Muscle of arm (tissue), 1 donor: ENCODE measurements at regions not wholly inside any gene's neighbourhood (a gene's known extent, or its start where the extent isn't known, plus 50 kb on each side); places are given as distances from the start of the nearest gene placed in this dataset.

Experiments used
- DNase-seq: peaks from one replicate; pipeline ENCODE4 v3.0.0-alpha.2; 2013

- no peak for DNase-seq
Observed at GRCh38 chr18:23342506-23342905, 110.6 kb upstream of the RIOK3 start.

- peak; percentile 68 for DNase-seq
Observed at GRCh38 chr18:23350188-23350587, 102.9 kb upstream of the RIOK3 start.

- DNase-seq = no peak
Observed at GRCh38 chr18:23351521-23351920, 101.6 kb upstream of the RIOK3 start.

GRCh38 chr18:23352042-23352441 is 101.0 kb upstream of the RIOK3 start:
- no peak for DNase-seq

- DNase-seq = no peak
Observed at GRCh38 chr18:23353459-23353858, 99.6 kb upstream of the RIOK3 start.

- no peak for DNase-seq
Observed at GRCh38 chr18:23354625-23355024, 98.5 kb upstream of the RIOK3 start.

GRCh38 chr18:23355206-23355605 is 97.9 kb upstream of the RIOK3 start:
- no peak for DNase-seq

- DNase-seq = no peak
Observed at GRCh38 chr18:23356424-23356823, 96.7 kb upstream of the RIOK3 start.

- peak; percentile 73 for DNase-seq
Observed at GRCh38 chr18:23356915-23357601, 96.0 kb upstream of the RIOK3 start.

- peak; percentile 71 for DNase-seq
Observed at GRCh38 chr18:23357996-23358594, 95.0 kb upstream of the RIOK3 start.

- no peak for DNase-seq
Observed at GRCh38 chr18:23359421-23359820, 93.7 kb upstream of the RIOK3 start.

- no peak for DNase-seq
Observed at GRCh38 chr18:23363865-23364570, 89.1 kb upstream of the RIOK3 start.

GRCh38 chr18:23365602-23366001 is 87.5 kb upstream of the RIOK3 start:
- DNase-seq = peak; percentile 40

GRCh38 chr18:23369266-23369665 is 83.8 kb upstream of the RIOK3 start:
- DNase-seq = no peak

- no peak for DNase-seq
Observed at GRCh38 chr18:23373570-23373969, 79.5 kb upstream of the RIOK3 start.

GRCh38 chr18:23377669-23378301 is 75.3 kb upstream of the RIOK3 start:
- DNase-seq = no peak

- no peak for DNase-seq
Observed at GRCh38 chr18:23378302-23378686, 74.8 kb upstream of the RIOK3 start.

- DNase-seq = no peak
Observed at GRCh38 chr18:23380001-23380550, 73.0 kb upstream of the RIOK3 start.

GRCh38 chr18:23380817-23381216 is 72.3 kb upstream of the RIOK3 start:
- no peak for DNase-seq

GRCh38 chr18:23383494-23383893 is 69.6 kb upstream of the RIOK3 start:
- no peak for DNase-seq

- no peak for DNase-seq
Observed at GRCh38 chr18:23384778-23385736, 68.0 kb upstream of the RIOK3 start.
